G401 (cell line): ENCODE measurements at regions not wholly inside any gene's neighbourhood (a gene's known extent, or its start where the extent isn't known, plus 50 kb on each side); places are given as distances from the start of the nearest gene placed in this dataset.
A peak's percentile ranks its signal among the peaks of the same experiment; 100 is the strongest.
"Not testable (repeated sequence)": the region's sequence is repeated elsewhere in the genome, so short reads cannot be mapped to it uniquely, and the experiment has no call there.

Experiments used
- DNase-seq: peaks from one replicate; pipeline ENCODE4 v3.0.0-alpha.2; 2015; ENCODE audit warnings: low spot score
- in situ Hi-C: cut with HindIII; loops from 2 replicates; pipeline ENCODE4 v1.10.0; 2016; ENCODE audit warnings: low sequenced_read_pairs, mixed read lengths

DNA sequence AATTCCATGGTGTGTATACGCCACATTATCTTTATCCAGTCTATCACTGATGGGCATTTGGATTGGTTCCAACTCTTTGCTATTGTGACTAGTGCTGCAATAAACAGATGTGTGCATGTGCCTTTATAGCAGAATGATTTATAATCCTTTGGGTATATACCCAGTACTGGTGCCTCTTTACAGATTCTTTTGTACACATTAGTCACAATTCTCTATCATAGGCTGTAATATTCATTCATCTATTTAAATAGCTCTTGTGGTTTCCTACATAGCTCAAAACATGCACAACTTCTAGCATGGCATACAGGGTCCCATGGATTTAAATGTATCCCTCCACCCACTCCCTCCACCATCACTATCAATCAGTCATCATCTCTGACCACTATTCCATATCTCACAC, 324.1 kb upstream of the CADM2 start:
- in situ Hi-C loops: no loop called here
- no peak for DNase-seq

- DNase-seq: no peak
- in situ Hi-C loops: no loop called here
Observed at GRCh38 chr3:84637272-84637671, 321.5 kb upstream of the CADM2 start.

GRCh38 chr3:84666468-84666867, 292.3 kb upstream of the CADM2 start:
- no peak for DNase-seq
- in situ Hi-C loops: no loop called here

DNA sequence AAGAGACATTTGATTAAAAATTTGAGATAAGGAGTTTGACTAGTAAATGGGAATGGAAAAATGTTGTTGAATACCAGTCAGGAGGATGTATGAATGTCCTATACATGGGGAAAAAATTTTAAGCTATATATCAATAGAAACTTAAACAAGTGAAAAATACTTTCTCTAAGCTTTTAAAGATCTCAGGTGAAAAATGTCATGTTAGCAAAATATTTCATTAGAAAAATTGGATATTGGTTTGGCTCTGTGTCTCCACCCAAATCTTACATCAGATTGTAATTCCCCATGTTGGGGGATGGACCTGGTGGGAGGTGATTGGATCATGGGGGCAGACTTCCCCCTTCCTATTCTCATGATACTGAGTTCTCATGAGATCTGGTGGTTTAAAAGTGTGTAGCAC, 279.6 kb upstream of the CADM2 start:
- in situ Hi-C loops: no loop called here
- DNase-seq: no peak

- DNase-seq: no peak
- in situ Hi-C loops: no loop called here
Observed at GRCh38 chr3:84680700-84681099, 278.1 kb upstream of the CADM2 start.

GRCh38 chr3:84683493-84683892, 275.3 kb upstream of the CADM2 start:
- in situ Hi-C loops: no loop called here
- no peak for DNase-seq

- no peak for DNase-seq
- in situ Hi-C loops: no loop called here
Observed at GRCh38 chr3:84685467-84685866, 273.3 kb upstream of the CADM2 start.

DNA sequence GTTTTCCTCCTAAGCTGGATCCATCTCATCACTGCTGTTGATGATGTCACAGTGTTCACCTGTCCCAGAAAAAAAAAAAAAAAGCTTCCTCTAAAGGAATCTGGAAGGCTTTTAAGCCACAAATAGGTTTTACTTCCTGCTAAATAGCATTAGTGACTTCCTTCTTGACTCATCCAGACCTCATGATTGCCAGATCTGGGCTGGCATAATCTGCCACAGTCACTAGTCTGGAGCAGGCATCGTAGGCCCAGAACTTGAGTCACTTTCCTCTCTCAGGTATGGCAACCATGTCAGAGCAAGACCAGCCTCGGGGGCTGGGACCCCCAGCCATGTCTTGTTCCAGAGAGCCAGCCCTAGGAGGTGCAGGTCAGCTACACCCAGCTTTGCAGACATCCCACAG, 266.5 kb upstream of the CADM2 start:
- in situ Hi-C loops: no loop called here
- DNase-seq: no peak

- in situ Hi-C loops, DNase-seq: not testable (repeated sequence)
Observed at GRCh38 chr3:84710288-84710687, 248.5 kb upstream of the CADM2 start.

- peak; percentile 46 for DNase-seq
- in situ Hi-C loops: no loop called here
Observed at GRCh38 chr3:84717894-84718293, 240.9 kb upstream of the CADM2 start.

DNA sequence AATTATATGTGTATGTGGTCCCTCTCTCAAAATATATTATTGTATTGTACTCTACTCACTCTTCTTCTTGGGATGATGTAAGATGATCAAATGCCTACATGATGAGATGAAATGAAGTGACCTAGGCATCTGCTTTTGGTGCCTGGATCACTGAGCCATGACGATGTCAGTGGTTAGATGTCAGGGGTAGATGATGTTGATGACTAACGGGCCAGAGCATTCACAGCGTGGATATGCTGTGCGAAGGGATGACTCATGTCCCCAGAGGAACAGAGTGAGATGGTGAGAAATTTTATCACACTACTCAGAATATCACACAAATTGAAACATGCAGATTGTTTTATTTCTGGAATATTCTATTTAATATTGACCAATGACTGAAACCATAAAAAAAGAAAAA, 233.9 kb upstream of the CADM2 start:
- in situ Hi-C loops: no loop called here
- DNase-seq: no peak

- in situ Hi-C loops: no loop called here
Observed at GRCh38 chr3:84727616-84728015, 231.2 kb upstream of the CADM2 start.

GRCh38 chr3:84734731-84735130, 224.1 kb upstream of the CADM2 start:
- DNase-seq, in situ Hi-C loops: not testable (repeated sequence)

More at GRCh38 chr3:84727616-84728015, 231.2 kb upstream of the CADM2 start:
- DNase-seq: no peak

DNA sequence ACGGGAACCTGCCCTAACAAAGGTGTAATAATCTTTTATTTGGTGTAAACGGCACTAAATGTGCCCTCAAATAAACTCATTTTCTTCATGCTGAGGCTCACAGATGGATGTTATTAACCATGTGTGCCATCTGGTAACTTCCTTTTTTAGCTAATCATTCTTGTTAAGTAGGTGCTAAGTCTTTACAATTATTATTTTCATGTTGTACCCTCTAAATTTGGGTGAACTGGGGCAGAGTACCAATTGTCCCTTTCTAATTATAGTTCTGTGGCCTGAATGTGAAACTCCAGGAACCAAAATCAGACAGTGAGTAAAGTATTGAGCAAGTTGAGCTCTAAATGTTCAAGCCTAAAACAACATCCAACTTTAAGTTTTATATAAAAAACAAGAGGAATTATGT, 220.7 kb upstream of the CADM2 start:
- peak; percentile 74 for DNase-seq
- in situ Hi-C loops: no loop called here

DNA sequence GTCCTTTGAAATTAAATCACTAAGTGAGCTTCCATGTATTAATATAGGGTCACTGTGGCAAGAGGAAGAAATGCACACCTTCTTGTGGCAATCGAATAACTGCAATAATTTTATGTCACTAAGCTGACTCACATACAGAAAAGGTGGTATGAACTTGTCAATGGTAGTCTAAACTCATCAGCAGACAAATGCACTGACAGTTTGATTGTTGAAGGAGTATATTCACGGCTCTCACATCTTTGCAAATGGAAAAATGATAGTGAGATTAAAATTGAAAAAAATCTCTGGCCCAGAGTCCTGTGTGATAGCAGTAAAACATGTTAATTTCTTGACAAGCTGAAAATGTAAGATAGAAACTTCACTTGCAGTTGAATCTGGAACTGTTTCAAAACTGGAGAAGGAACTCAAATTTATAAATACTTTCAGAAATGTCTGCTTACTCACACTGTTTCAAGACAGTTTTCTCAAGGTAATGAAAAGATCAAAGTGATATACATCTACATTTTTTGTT, 215.8 kb upstream of the CADM2 start:
- DNase-seq: no peak
- in situ Hi-C loops: no loop called here

GRCh38 chr3:84744130-84744529, 214.7 kb upstream of the CADM2 start:
- DNase-seq: no peak
- in situ Hi-C loops: no loop called here

DNA sequence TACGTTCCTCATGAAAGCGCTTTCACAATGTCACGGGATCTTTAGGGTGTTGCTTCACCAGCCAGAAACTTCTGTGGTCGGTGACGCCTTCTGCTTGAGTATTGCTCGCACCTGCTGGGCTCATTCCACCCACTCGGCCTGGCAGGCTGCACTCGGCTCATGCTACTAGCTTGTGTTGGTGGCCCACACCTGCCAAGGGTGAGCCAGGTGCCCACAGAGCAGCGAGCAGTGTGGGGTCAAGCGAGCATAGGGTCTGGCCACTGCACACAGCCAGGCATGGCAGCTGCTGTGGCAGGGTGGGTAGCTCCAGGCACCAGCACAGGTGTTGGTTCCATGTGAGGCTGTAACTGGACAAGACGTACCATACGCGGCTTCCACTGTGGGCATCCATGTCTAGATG, 202.9 kb upstream of the CADM2 start:
- no peak for DNase-seq
- in situ Hi-C loops: no loop called here

DNA sequence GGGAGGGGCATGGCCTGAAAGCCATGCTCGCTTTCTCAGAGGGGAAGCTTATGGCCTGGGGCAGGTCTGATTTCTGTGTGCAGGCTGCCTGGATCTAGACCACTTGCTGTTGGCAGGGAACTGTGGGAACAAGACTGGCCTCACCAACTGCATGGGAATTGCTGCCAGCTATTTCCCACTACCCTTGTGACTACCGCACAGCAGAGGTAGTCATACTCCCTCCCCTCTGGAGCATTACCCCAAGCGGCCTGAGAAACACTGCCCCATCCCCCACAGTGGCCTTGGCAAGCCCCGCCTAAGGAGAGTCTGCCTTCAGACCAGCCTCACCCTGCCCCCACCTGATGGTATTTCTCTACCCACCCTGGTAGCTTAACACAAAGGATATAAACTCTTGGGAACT, 199.4 kb upstream of the CADM2 start:
- in situ Hi-C loops: no loop called here
- DNase-seq: no peak

- in situ Hi-C loops: no loop called here
- no peak for DNase-seq
Observed at GRCh38 chr3:84772841-84773240, 185.9 kb upstream of the CADM2 start.

DNA sequence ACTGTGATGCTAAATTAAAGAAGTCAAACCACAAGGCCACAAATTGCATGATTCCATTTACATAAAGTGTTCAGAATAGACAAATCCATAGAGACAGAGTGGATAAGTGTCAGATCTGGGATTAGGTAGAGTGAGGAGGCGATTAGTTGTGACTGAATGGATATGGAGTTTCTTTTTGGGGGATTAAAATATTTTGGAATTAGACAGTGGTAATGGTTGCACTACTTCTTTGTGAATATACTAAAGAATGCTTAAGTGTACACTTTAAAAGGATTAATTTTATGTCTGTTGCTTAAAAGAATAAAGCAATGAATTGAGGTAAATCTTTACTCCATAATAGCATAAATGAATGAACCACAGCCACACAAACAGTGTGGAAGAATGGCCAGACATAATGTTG, 175.5 kb upstream of the CADM2 start:
- in situ Hi-C loops: no loop called here
- no peak for DNase-seq

DNA sequence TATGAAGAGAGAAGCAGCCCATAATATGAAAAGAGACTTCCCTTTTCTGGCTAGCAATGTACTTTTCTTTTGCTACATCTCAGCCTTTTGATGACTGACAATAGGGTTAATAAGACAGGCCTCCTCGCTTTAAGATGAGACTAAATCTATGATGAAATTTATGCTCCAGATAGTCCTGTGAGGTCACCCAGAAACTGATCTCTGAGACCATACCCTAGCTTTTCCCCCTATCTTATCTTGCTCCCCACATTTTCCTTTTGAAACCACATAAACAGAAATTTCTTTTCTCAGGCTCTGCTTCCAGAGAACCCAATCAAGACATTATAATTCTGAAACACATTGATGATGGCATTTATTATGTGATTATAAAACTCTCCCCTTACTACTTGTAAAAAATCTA, 168.8 kb upstream of the CADM2 start:
- no peak for DNase-seq

DNA sequence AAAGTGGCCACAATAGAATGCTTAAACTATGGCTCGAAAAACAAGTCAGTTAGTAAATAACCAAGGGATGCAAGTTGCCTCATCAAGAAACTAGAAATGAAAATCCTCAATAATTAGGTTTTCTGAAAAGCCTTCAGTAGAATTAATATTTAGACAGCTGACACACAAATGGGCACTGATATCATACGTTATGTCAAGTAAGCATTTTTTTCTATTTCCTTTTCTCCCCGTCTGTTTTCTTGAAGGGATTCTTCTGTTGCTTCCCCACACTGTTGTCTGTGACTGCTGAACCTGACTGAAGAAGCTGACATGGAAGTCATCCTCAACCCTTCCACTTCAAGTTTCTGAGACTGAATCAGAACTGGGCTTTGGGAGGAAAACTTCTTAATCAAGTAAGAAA, 151.8 kb upstream of the CADM2 start:
- in situ Hi-C loops: no loop called here
- no peak for DNase-seq

More for the DNA sequence above, 168.8 kb upstream of the CADM2 start:
- in situ Hi-C loops: no loop called here
